RWPE2 (cell line): ENCODE measurements at regions not wholly inside any gene's neighbourhood (a gene's known extent, or its start where the extent isn't known, plus 50 kb on each side); places are given as distances from the start of the nearest gene placed in this dataset.
"Not testable (repeated sequence)": the region's sequence is repeated elsewhere in the genome, so short reads cannot be mapped to it uniquely, and the experiment has no call there.

ENCODE experiments used
- ATAC-seq: fragments of 200-7000 bp; cut with Tn5 transposase; 3 replicates; pipeline ENCODE4 v1.9.1; 2021; ENCODE audit warnings: low read depth
- DNase-seq: peaks from one replicate; pipeline ENCODE4 v3.0.0-alpha.2; 2020; ENCODE audit warnings: low spot score
- H3K27ac ChIP-seq: fragments of 450-650 bp; 2 replicates; pipeline ENCODE4 v1.5.1; 2017; ENCODE audit warnings: mild to moderate bottlenecking; ENCODE audit not compliant: poor library complexity, severe bottlenecking
- H3K27me3 ChIP-seq: fragments of 250-450 bp; sonication (Bioruptor Pico); 2 replicates; pipeline ENCODE4 v1.5.1; 2021; ENCODE audit warnings: mild to moderate bottlenecking, moderate library complexity; ENCODE audit not compliant: insufficient read depth, poor library complexity, severe bottlenecking
- H3K36me3 ChIP-seq: fragments of 250-450 bp; sonication (Bioruptor Pico); 2 replicates; pipeline ENCODE4 v1.5.1; 2020; ENCODE audit warnings: low read depth, mild to moderate bottlenecking, moderate library complexity
- H3K4me1 ChIP-seq: fragments of 250-450 bp; sonication (Bioruptor Pico); 2 replicates; pipeline ENCODE4 v1.5.1; 2021; ENCODE audit warnings: mild to moderate bottlenecking, moderate library complexity; ENCODE audit not compliant: insufficient read depth, poor library complexity, severe bottlenecking
- H3K4me3 ChIP-seq: fragments of 250-450 bp; sonication (Bioruptor Pico); 2 replicates; pipeline ENCODE4 v1.5.1; 2021; ENCODE audit warnings: mild to moderate bottlenecking, moderate library complexity; ENCODE audit not compliant: severe bottlenecking
- H3K9me3 ChIP-seq: fragments of 250-450 bp; sonication (Bioruptor Pico); 2 replicates; pipeline ENCODE4 v1.5.1; 2021; ENCODE audit warnings: mild to moderate bottlenecking, moderate library complexity; ENCODE audit not compliant: severe bottlenecking
- CTCF ChIP-seq: fragments of 450-650 bp; IDR thresholded peaks from one replicate; pipeline ENCODE4 v1.5.1; 2017; ENCODE audit warnings: mild to moderate bottlenecking, moderate library complexity; ENCODE audit not compliant: poor library complexity, severe bottlenecking

DNA sequence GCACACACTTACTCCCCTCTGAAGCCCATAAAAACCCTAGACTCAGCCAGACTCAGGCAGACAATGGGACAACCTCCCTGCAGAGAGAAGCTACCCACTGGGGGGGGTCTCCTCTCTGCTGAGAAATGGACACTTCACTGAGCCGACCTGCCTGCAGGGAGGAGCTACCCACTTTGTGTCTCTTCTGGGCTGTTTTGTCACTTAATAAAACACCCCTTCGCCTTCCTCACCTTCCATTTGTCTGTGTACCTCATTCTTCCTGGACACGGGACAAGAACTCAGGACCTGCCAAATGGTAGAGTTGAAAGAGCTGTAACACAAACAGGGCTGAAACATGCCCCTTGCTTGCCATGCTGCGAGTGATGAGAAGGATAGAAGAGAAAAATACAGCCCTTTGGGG lies 151.7 kb upstream of the HDDC2 start:
- H3K9me3 ChIP-seq, result no peaks in the 10 kb centered on the region
- H3K4me3 ChIP-seq, result no peak overlapping the region
- DNase-seq (no peak), ATAC-seq (no peak)
- TF ChIP-seq CTCF, result no peak
- H3K27me3 ChIP-seq, result no peaks in the 10 kb centered on the region
- H3K36me3 ChIP-seq, result no peaks in the 10 kb centered on the region
- no peaks in the 10 kb centered on the region for H3K4me1 ChIP-seq
- H3K27ac ChIP-seq, result no peak overlapping the region

DNA sequence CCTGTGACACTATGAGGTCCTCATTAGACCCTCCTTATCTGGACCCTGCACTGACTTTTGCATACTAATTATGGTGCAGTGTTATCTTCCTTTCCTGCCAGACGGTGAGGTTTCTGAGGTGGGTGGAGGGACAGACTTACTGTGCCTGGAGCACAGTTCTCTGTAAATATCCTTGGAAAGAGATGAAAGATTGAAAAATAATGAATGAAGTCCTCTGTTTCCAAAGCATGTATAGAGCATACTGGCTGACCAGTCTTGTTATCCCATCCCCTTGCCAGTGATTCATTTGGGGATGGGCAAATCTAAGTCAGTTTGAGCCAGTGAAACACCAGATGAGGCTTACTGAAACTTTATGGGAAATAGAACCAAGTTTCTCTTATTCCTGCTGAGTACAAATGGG lies 152.6 kb upstream of the HDDC2 start:
- Histone ChIP-seq H3K9me3 (no peaks in the 10 kb centered on the region), H3K27ac (no peak overlapping the region), H3K4me3 (no peak overlapping the region), H3K27me3 (no peaks in the 10 kb centered on the region), H3K36me3 (no peaks in the 10 kb centered on the region), H3K4me1 (no peaks in the 10 kb centered on the region)
- TF ChIP-seq CTCF, result no peak
- DNase-seq (no peak), ATAC-seq (no peak)

DNA sequence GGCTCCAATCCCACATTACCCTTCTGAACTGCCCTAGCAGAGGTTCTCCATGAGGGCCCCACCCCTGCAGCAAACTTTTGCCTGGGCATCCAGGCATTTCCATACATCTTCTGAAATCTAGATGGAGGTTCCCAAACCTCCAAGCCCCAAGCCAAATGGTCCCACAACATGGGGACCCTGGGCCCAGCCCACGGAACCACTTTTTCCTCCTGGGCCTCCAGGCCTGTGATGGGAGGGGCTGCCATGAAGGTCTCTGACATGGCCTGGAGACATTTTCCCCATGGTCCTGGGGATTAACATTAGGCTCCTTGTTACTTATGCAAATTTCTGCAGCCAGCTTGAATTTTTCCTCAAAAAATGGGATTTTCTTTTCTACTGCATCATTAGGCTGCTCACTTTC lies 156.7 kb upstream of the HDDC2 start:
- H3K4me1 ChIP-seq, H3K27me3 ChIP-seq, ATAC-seq, DNase-seq, H3K36me3 ChIP-seq, H3K9me3 ChIP-seq, H3K4me3 ChIP-seq, H3K27ac ChIP-seq: not testable (repeated sequence)

DNA sequence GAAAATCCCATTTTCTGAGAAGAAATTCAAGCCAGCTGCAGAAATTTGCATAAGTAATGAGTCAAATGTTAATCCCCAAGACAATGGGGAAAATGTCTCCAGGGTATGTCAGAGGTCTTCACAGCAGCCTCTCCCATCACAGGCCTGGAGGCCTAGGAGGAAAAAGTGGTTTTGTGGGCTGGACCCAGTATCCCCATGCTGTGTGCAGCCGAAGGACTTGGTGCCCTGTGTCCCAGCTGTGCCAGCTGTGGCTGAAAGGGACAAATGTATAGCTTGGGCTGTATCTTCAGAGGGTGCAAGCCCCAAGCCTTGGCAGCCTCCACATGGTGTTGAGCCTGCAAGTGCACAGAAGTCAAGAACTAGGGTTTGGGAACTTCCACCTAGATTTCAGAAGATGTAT lies 163.6 kb upstream of the HDDC2 start:
- not testable (repeated sequence) for H3K4me3 ChIP-seq, H3K4me1 ChIP-seq, DNase-seq, H3K36me3 ChIP-seq, H3K27ac ChIP-seq, H3K27me3 ChIP-seq, ATAC-seq, H3K9me3 ChIP-seq

DNA sequence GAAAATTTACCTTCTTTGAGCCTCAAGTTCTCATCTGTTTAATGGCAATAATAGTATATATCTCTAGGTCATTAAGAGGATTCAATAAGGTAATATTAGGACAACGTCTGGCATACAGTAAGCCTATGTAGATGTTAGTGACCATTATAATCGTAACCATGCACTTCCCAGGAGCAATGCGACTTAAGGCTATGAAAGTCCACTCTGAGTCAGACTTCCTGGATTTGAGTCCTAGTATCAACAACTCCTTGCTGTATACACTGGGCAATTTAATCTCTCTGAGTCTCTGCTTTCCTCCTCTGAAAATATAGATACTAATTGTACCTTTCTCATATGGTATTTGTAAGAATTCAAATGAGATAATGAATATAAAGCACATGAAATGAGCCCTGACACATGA lies 168.1 kb upstream of the HDDC2 start:
- Histone ChIP-seq H3K27ac (no peak overlapping the region), H3K27me3 (peaks cover 2% of the 10 kb centered on the region), H3K36me3 (no peaks in the 10 kb centered on the region), H3K9me3 (no peaks in the 10 kb centered on the region), H3K4me1 (no peaks in the 10 kb centered on the region), H3K4me3 (no peak overlapping the region)
- ATAC-seq (no peak), DNase-seq (no peak)
- TF ChIP-seq CTCF, result no peak

- H3K36me3 ChIP-seq, result no peaks in the 10 kb centered on the region
- peaks cover 2% of the 10 kb centered on the region for H3K27me3 ChIP-seq
- no peaks in the 10 kb centered on the region for H3K9me3 ChIP-seq
- no peak overlapping the region for H3K27ac ChIP-seq
- DNase-seq, result no peak
- no peaks in the 10 kb centered on the region for H3K4me1 ChIP-seq
- no peak for ATAC-seq
- no peak overlapping the region for H3K4me3 ChIP-seq
- TF ChIP-seq CTCF, result no peak
These were observed 169.9 kb upstream of the HDDC2 start for GRCh38 chr6:125471667-125472066.
